NCI-H526 treated with DMSO at 0.1 percent for 48 hours (cell line): ENCODE measurements at regions not wholly inside any gene's neighbourhood (a gene's known extent, or its start where the extent isn't known, plus 50 kb on each side); places are given as distances from the start of the nearest gene placed in this dataset.
"Not testable (repeated sequence)": the region's sequence is repeated elsewhere in the genome, so short reads cannot be mapped to it uniquely, and the experiment has no call there.

ENCODE experiments used
- DNase-seq: peaks from one replicate; lab custom pipeline; 2025; lab: John Stamatoyannopoulos, UW

DNA sequence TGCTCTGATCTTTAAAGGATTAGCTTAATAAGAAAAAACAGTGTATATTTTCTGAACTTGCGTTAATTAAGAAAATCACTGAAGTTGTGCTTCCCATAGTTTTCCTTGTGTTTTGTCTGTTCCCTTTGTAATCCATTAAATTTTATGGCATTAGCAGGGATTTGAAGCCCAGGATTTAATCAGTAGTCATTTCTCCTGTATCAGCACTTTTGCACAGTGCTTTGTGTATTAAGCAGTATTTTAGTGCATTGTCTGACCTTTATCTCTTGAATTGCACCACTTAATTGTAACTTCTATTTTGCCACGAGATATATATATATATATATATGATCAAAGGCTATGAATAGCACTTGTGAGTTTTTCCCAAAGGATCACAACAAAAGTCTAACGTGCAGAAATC lies 133.7 kb downstream of the S1PR1 start:
- no peak for DNase-seq

DNA sequence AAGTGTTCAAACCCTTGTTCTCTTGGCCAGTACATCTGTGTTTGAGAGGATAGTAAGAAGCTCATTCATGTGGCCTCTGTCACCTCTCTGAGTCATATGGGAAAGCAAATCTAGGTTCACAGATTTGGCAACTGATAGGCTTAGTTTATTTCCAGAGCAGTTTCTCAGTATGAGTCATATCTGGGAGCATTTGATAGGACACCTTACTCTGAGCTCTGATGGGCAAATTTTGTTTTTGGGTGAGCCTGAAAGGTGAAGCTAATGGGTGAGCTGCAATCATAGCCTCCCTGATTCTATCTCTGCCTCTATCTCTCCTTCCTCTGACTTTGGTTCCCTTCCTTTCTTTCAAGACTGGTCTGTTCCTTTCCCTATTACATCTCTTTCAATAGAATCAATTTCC lies 134.4 kb downstream of the S1PR1 start:
- DNase-seq, result no peak

DNA sequence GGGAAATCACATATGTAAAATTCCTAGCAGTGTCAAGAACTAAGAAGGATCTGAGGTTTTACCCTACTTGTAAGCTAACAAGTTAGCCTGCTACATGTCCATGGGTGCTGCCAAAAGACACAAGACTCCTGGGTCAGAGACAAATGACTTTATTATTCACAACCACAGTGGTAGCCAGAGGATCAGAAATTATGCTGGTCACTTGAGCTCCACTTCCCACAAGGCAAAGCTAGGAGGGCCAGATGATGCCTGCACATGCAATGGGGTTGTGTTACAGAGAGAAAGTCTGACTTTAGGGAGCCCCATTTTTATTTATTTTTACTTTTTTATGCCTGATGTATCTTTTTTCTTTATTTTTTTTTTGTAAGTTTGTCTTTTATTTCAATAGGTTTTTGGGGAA lies 136.8 kb downstream of the S1PR1 start:
- no peak for DNase-seq

DNA sequence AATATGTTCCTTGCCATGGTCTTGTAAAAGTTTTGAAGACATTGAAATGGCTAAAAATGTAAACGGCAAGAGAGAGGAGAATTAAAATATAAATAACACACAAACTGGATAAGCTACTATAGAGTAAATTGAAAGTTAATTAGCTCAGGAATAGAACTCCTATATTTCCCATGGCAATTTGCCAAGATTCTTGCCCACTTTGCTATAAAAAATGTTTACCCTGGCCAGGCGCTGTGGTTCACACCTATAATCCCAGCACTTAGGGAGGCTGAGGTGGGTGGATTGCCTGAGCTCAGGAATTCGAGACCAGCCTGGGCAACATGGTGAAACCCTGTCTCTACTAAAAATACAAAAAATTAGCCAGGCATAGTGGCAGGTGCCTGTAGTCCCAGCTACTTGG lies 138.6 kb downstream of the S1PR1 start:
- not testable (repeated sequence) for DNase-seq

DNA sequence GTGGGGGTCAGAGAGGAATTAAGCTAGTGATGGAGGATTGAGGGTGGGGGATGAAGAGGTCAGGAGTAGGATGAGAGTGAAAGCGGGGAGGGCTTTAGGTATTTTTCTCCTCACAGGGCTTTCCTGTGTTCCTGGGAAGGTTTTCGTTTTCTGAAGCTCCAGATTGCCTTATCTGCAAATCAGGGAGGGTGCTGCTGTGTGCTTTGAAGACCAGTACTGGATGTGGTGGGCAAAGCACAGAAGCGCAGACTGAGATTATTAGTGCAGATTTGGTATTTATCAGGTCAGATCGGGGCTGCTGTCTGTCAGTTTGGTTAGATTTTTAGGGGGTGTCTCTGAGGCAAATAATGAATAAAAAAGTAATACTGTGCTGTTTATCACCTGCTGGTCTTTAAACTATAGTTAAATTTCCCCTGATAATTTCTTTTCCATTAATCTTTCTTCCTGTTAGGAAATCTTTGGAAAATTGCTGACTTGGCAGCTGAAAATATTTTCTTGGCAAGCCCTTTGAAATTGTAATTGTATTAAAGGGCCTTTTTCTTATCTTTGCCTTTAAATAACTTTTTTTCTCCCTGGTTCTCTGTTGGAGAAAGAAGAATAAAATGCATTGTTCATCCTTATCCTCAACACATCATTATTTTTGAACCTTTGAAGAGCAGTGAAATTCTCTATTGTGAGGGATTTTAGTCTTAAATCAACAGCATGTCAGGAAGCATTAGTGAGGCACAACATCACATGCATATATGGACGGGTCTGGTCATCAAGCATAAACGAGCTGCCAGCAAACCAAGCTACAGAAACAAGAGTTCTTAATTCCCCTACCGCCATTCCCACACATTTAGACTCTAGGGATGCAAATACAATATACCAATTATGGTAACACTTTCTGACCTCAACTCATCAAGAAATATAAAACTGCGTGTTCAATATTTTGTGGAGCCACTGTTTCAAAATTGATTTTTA lies 139.6 kb downstream of the S1PR1 start:
- no peak for DNase-seq

DNA sequence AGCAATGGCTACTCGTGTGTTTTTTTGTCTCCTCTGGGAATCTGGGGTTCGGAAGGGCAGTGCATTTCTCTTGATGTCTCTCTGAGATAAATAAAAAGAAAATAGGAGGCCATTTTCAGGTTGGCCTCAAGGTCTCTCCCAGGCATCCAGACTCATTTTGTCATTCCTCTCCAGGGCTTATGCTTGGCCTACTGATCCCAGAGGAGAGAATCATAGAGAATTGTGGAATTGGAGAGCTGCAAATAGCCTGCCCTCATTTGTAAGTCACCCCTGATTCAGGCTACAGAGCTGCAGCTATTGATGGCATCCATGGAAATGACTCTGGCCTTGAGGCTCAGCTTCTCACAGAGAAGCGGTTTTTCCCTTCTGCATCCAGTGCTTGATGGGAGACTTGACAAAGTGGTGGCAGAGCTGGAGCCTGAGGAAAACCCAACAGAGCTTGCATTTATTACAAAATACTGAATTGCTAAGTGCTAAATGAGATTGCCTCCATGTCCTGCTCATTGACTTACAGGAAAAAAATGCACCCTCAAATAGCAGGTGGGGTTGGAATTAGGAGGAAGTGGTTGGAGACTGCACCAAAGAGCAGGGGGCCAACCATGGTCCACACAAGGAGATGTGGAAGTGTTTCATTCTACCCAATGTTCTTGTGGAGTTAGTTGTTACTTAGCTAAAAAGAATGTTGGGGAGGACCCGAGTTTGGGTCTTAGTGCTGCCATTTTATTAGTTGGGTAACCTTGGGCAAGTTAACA lies 140.4 kb downstream of the S1PR1 start:
- no peak for DNase-seq

DNA sequence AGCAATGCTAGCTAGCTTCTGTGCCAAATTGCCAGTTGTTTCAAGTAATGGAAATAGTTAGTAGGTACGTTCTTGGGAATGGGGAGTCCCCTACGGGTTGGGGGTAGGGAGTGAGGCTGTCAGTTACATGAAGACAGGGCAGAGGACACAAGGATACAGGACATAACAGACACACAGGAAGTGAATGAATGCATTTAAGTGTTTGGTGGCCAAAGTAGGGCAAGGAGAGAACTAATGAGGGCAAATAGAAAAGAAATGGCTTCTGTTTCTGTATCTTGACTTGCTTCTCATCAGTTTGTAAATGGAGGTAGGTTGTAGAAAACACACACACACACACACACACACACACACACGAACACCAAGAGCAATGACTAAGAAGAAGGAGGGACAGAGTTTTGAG lies 142.2 kb downstream of the S1PR1 start:
- DNase-seq, result no peak

DNA sequence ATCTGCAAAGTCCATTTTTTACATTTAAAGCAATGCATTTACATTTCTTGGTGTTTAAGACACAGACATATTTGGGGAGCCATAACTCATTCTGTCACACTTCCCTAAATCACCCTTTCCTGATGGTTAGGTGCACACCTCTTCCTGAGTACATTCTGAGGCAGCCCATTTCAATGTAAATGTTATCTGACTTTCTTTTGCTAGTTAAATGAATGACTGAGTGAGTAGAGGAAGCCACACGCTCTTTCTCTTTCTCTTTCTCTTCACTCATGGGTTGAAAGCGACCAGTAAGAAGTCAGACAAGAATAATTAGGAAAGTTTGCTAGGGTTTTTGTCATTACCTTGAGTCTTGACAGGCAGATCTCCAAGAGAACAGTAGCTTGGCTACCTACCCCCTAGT lies 143.1 kb downstream of the S1PR1 start:
- no peak for DNase-seq

DNA sequence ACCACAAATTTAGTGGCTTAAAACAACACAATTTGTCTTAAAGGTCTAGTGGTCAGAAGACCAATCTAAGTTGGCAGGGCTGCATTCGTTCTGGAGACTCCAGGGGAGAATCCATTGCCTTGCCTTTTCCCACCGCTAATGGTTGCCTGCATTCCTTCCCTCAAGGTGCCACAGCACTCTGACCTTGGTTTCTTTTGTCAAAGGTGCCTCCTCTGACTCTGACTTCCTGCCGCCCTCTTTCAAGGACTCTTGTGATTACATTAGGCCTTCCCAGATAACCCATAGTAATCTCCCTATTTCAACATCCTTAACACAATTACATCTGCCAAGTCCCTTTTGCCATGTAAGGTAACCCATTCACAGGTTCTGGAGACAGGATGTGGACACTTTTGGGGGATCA lies 145.3 kb downstream of the S1PR1 start:
- DNase-seq, result no peak

DNA sequence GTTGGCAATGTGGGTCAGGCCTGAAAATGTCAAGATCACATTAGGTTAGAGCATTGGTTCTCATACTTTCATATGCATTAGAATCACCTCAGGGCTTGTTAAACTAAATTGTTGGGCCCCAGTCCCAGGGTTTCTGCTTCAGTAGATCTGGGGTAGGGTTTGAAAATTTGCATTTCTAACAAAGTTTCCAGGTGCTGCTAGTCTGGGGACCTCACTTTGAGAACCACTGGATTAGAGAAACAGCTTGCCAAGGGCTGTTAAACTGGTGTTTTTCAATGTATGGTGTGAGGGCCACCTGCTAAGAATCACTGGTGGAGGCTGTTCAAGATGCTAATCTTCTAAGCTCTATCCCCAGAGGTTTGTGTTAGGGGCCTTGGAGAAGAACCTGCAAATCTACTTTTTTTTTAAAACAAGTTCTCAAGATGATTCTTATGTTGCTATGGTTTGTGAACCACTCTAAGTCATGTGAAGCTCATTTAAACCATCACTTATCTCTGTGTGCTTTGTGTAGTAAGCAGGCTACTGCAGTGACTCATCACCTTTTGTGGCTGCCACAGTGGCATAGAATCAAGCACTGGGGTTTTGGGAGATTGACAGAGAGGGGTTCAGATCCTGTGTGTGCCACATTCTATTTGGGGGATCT lies 152.2 kb downstream of the S1PR1 start:
- no peak for DNase-seq

DNA sequence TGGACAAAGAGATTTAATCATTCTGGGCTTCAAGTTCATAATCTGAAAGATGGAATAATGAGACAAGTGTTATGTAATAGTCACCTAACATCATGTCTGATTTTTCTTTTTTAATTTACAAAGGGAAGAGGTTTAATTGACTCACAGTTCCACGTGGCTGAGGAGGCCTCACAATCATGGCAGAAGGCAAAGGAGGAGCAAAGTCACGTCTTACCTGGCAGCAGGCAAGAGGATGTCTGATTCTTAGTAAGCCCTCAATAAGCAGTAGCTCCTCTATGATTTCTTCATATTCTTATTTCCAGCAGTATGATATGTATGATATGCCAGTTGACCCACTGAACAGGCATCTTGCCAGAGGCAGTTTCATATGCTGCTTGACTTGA lies 152.7 kb downstream of the S1PR1 start:
- DNase-seq, result no peak

DNA sequence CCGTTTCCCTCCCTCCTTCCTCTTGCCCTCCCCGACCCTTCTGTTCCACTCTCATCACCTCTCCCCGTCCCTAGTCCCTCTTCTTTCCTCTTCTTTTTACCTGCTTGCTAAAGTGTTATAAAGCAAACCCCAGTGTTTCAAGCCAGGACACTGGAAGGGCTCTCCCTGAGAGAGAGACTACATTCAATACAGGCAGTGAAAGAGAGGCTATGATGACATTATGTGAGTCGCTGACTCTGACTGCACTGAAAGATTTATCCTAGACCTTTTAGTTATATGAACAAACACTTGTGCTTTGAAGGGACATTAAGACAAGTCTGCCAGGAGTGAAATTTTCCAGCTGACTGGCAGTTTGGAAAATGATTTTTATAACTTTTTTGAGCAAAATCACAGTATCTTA lies 155.7 kb downstream of the S1PR1 start:
- no peak for DNase-seq

DNA sequence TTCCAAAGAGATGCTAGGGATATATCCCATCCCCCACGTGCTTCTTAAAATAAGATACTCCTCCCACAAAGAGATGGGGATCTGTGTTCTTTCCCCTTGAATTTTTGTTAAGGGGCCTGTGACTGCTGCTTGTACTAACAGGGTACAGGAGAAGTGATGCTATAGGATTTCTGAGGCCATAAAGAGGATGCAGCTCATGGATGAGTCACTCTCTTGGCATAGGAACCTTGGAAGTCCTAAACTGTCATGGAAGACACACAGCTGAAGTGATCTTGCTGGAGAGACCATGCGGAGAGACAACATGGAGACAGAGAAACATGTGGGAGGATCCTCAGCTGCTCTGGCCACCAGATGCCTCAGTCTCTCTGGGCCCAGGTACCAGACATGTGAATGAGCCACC lies 157.2 kb downstream of the S1PR1 start:
- DNase-seq, result no peak

DNA sequence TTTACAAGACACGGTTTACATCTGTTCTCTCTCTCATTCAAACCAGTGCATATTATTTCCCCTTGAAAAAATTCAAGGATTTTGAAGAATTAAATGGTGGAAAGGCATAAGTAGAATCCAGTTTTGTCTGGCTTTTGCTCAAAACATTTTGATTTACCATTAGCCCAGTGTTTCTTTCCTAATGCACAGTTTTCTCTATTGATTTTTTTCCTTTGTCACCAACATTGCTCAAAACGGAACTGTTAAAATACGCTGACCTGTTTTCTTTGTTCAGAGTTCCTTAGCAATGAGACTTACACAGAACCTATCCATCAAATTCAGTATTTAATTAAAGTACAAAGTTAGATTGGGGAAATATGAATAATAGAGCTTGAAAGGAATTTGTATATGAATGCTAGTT lies 162.4 kb downstream of the S1PR1 start:
- no peak for DNase-seq

DNA sequence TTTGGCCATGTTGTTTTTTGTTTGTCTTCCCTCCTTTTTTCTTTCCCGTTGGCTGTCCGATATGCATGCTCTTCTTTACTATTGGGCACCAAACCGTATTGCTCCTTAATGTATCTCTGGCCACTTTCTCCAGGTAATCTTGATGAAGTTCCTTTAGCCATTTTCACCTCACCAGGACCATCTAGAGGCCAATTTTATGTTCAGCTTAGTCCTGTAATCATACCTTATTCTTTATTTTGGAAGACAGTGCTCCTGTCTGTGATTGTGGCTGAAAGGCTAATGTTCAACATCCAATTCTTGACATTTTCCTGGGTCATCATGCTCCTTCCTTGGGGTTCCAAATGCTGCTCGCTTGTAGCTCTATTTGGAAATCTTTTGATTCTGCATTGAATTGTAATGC lies 169.5 kb downstream of the S1PR1 start:
- DNase-seq, result no peak

DNA sequence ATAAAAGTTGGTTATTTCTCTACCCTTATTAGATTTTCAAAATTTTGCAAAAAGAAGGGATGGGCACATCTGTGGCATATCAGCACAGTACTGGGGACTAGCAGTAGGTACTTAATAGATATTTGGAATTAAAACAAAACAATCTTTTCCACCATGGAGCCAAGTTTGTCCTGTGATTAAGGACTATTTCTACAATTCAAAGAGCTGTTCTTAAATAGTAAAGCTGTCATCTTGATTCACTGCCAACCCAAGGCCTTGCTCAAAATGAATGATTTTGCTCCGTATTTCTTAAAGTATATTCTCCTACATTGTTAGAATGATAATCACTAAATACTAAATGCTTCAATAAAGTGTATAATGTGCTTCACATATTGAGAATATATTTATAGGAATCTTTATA lies 169.9 kb downstream of the S1PR1 start:
- DNase-seq, result no peak

DNA sequence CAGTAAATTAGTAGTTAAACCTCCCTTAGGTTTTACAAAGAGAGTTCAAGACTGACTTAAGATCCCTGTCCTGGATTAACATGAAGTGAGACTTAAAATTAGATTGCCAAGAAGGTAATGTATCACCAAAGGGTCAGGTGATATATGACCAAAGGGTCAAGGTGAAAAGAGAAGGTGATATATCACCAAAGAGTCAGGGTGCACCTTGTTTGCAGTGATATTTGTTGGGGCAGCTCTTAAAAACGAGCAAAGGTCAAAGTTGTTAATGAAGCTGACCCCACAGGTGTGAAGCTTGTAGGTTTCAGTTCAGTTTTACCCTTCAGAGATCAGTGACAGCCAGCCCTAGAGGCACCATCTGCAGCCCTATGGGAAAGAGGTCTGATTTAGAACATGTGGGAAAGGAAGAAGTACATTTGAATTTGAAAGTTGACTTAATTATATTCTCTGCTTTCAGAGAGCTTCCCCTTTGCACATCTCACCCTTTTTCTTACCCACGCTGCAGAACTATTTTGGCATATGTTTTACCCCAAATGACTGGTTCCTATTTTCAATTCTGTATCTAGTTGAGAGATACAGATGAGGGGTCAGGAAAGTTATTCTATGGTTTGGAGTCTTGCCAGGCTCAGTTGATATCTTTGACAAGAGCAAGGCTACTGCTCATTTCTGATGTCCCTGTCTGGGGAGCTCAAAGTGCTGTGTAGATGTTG lies 170.8 kb downstream of the S1PR1 start:
- DNase-seq, result no peak

DNA sequence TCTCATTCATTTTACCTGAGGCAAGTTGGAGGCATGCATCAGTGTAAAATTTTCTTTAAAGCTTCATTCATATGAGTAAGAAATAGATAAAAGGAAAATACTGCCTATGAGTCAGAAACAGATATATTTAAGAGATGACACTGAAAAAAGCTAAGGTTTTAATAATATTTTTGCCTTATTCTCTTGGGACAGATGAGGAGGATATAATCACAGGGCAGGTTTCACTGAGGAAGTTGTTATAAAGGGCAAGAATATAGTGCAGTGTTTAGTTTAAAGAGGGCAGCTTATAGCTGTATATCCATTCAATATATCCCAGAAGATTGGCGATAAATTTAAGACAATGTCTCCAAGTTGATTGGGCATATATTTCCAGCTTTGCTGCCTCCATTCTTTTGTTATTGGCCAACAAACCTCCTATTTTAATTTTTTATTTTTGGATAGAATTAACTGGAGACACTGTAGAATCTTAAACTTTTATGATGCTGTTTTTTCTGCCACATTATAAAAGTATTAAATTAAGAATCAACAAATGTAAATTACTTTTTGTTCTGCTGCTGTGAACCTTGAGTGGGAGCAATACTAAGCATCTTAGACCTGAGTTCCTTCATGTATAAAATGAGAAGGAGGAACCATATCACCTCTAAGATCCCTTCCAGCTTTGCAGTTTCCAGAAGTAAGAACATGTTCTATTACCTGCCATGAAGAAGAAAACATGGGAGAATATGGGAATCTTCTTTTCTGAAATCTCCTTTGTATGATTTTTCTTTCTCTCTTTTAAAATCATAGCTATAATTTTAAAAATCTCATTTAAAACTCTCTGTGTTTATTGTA lies 171.6 kb downstream of the S1PR1 start:
- DNase-seq, result no peak

DNA sequence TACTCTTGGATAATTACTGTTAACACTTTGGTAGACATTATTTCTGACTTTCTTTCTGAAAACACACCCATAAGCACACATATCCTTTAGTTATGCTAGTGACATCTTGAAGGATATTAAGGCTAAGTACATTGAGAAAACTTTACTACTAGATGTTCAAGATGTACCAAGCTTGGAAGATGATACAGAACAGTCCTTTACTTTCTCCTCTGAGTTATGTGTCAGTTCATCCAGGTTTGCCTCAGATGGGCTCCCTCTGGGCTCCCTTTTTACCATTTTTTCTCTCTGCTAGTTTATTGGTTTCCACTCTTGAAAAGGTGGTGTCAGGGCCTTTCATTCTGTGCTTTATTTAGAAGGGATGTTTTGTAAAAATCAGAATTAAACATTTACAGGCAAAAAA lies 172.3 kb downstream of the S1PR1 start:
- DNase-seq, result no peak

DNA sequence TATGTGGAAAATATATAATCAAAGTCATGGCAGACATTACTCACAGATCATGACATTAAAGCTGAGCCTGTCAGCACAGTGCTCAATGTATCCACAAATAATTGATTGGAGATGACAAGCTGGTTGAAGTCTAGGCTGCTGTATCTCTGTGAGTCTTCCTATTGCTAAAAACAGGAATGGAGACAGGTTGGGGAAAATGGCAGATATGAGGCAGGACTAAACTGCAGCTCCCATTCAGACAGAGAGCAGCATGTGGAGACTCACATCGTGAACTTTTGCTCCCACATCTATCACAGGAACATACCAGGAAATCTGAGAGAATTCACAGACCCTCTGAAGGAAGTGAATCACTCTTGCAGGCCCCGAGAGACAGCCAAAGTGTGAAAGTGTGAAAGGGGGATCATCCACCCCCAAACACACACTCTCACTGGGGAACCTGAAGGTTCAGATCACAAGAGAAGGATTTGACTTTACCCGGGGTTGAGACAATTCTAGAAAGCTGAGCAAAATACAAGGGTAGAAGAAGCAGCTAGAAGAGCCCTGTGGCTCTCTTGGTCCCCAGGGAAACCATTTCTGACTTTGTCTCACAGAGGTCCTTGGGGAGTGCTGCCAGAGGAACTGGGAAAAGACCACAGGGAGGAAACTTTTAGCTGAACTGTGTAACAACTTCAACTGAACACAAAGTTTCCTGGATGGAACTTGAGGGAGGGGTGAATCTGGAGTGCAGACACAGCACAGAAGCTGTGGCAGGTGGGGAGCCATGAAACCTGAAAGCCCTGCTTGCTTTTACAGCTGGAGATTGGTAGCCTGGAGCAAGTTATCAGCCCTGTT lies 173.4 kb downstream of the S1PR1 start:
- DNase-seq, result no peak
